Fibroblast of skin of left biceps (primary cell): ENCODE measurements at regions not wholly inside any gene's neighbourhood (a gene's known extent, or its start where the extent isn't known, plus 50 kb on each side); places are given as distances from the start of the nearest gene placed in this dataset.

Source experiments
- DNase-seq, 2 experiments: peaks; one replicate each; pipeline ENCODE4 v3.0.0-alpha.2; 2013; ENCODE audit warnings: low read depth in 2 of 2

DNA sequence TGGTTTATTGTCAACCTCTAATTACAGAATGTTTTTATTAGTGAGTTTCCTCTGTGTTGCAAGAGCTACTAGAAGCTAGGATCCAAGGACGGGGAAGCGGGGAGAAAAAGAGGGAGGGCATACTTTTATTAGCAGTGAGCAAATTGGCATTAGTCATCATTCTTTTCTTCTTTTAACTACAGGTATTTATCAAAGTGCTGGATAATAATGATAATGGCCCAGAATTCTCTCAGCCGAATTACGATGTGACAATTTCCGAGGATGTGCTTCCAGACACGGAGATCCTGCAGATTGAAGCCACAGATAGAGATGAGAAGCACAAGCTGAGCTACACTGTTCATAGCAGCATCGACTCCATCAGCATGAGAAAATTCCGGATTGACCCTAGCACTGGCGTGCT, 179.7 kb upstream of the MTNR1B start:
- no peak for DNase-seq

DNA sequence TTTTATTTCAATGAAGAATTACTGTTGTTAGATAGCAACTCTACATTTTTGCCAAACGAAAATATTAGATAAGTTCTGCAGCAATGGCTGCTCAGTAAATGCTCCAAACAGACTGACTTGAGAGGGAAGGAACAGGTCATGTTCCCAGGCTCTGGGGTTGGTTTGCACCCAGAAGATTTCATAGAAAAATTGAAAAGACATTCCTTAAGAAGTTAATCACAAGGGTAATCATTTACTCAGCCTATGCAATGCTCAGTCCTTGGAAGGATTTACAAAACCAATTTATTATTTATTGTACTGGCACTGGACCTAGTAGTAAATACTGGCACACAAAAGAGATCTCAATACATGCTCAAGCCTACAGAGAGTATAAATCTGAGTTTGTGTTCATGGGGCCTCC, 179.1 kb upstream of the MTNR1B start:
- DNase-seq = no peak

- DNase-seq = no peak
Measured at GRCh38 chr11:92790926-92791616, 178.4 kb upstream of the MTNR1B start.

GRCh38 chr11:92791886-92792285, 177.6 kb upstream of the MTNR1B start:
- DNase-seq = no peak

- no peak for DNase-seq
Measured at GRCh38 chr11:92793189-92793588, 176.3 kb upstream of the MTNR1B start.

DNA sequence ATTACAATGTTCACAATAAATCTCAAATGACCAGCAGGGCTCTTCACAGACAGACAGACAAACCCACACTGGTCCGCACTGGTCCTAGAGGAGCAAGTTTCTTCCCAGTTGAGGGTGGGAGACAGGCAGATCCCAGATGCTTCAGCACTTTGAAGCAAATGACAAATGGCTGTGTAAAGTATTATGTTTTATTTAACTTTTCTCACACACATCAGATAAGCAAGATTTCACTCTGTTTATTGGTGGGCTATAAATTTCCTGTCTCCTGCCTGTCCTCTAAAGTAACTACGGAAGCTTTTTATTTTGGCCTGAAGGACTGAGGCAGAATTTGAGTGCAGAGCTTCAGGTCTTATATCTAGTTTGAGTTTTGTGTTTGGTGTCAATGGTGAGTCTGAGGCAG, 174.7 kb upstream of the MTNR1B start:
- no peak for DNase-seq

GRCh38 chr11:92796744-92797143, 172.7 kb upstream of the MTNR1B start:
- no peak for DNase-seq

DNA sequence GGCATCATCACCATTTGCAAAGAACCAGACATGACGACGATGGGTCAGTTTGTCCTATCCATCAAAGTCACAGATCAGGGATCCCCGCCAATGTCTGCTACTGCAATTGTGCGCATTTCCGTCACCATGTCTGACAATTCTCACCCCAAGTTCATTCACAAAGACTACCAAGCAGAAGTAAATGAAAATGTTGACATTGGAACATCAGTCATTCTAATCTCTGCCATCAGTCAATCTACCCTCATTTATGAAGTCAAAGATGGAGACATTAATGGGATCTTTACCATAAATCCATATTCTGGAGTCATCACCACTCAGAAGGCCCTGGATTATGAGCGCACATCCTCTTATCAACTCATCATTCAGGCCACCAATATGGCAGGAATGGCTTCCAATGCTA, 171.6 kb upstream of the MTNR1B start:
- DNase-seq = no peak

- no peak for DNase-seq
Measured at GRCh38 chr11:92801685-92802084, 167.8 kb upstream of the MTNR1B start.

DNA sequence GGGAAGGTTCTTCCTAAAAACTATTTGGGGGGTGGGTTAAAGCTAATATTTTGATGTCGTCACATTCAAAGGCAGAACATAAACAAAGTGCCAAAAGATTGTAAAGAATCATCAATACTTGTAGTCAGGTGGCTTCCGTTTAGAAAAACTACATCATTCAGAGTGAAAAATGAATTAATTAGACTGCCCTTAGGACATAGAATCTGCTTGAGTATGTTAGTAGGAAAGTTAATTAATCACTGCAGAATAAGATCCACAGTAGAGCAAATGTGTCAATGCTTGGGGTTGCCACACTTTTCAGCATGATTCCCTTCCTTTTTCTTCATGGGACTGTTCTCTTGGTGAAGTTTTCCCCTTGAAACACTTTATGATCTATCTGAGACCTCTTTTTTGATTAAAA, 166.8 kb upstream of the MTNR1B start:
- no peak for DNase-seq

DNA sequence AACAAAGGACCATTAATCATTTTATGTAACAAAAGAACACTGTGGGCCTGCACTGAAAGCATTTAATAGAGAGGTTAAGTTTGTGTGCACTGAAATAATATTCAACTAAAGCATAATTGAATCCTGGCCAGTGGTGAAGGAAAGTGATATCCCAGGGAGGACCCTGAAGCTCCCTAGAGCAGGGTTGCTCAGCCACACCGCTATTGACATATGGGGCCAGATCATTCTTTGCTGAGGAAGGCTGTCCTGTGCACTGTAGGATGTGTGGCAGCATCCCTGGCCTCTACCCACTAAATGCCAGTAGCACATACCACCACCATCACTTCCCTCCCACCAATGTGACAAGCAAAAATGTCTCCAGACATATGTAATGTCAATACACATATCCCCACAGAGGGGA, 166.1 kb upstream of the MTNR1B start:
- DNase-seq = no peak

- no peak for DNase-seq
Measured at GRCh38 chr11:92804388-92804966, 165.0 kb upstream of the MTNR1B start.

DNA sequence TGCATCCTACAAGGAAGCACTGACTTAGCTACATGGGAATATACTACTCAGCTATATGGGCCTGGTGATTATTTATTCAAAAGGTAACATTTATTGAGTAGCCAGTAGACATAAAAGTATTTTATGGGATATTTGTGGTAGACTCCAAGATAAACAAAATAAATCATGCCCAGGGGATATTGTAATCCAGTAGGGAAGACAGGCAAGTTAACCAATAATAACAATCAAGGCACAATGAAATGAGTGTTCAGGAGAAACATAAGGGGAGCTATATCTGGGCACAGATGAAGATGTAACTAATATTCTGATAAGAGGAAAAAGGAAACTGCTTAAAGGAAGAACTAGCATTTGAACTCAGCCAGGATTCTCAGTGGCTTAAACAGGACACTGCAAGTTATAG, 161.4 kb upstream of the MTNR1B start:
- no peak for DNase-seq

DNA sequence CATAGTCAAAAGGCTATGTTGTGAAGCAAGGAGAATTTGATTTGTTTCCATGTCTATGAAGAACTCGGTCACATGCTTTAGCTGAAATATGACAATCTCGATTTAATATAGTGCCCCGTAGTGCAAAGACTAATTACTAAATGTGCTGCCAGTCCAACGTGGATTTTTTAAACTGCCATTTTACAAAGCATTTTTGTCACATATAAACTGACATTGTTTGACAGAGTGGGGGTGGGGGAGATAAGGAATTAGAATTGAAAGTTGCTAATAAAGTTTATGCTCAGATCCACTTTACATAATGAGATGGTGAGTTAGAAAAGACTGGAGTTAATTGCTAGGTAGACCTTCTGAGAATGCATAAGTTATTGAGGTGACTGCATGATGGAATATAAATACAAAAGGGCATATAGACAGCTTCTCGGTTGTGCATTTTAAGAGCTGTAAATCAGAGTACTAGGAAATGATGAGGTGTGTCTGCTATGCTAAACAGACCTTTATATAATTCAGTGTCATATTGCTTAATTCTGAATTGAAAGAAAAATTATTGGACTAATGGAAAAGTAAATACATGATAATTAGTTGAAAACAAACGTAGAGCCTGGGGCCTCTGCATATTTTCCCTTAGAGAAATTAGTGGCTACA, 158.9 kb upstream of the MTNR1B start:
- no peak for DNase-seq

- no peak for DNase-seq
Measured at GRCh38 chr11:92811341-92811740, 158.1 kb upstream of the MTNR1B start.

- no peak for DNase-seq
Measured at GRCh38 chr11:92812841-92813240, 156.6 kb upstream of the MTNR1B start.

- no peak for DNase-seq
Measured at GRCh38 chr11:92819830-92820229, 149.6 kb upstream of the MTNR1B start.

DNA sequence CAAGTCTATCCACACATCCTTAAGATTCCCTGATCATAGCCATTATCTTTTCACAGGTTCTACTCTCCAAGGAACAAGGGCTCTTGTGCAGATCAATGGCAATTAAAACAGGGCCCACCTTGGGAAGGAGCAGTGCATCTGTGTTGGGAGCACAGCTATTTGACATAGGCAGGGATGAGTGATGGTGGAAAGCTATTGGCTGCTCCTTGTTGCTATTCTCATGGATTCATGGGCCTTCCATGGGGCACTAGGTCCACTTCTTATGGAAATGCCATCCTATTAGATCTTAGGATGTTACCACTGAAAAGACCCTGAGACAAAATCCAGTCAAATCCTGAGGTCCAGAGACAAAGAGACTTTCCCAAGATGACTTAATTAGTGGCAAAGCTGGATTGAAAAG, 148.6 kb upstream of the MTNR1B start:
- no peak for DNase-seq

- no peak for DNase-seq
Measured at GRCh38 chr11:92822410-92822809, 147.0 kb upstream of the MTNR1B start.

GRCh38 chr11:92826136-92826535, 143.3 kb upstream of the MTNR1B start:
- peak; percentile 43 to 50 for DNase-seq

DNA sequence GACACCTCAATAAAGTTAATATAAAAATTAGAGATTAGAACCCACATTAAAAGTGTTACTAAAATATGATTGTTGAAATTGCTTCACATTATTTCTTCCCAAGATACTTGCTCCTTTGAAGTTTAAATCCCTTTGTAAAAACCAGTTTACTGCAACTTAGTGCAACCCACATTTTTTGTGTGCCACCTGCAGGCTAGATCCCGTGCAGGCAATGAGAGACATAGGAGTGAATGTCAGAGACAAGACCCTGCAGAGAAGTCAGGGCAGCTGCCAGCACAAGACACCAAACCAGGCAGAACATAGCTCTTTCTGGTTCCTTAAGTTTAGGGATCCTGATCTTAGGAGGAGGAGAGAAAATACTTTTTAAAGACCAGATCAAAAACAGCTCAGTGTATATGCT, 142.8 kb upstream of the MTNR1B start:
- no peak for DNase-seq

GRCh38 chr11:92827132-92827531, 142.3 kb upstream of the MTNR1B start:
- DNase-seq = no peak

- DNase-seq = no peak
Measured at GRCh38 chr11:92828556-92828955, 140.9 kb upstream of the MTNR1B start.
